ENCODE measurements at regions not wholly inside any gene's neighbourhood (a gene's known extent, or its start where the extent isn't known, plus 50 kb on each side); places are given as distances from the start of the nearest gene placed in this dataset.

DNA sequence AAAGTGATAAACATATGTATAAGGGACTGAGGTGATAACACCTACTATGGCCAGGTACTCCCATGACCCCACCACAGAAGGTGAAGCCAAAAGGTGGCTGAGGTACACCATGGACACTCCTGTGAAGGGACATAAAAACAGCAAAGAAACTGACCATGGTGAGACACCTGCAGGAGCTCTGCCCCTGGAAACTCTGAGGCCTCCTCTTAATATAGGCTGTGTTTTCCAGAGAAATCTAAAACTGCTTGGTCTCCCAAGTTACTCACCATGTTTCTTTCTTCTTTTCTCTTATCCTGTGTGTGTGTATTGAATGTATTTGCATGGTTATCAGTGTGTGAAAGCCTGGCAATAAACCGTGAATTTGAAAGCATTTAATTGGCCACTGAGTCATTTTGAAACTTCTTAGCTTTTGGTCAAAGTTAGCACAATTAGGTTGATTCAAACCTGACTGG is 739.3 kb upstream of the GCFC2 start:
- no peak for TF ChIP-seq POLR2A (IDR thresholded peaks at IDR 0.05)
- TF ChIP-seq, protein P1, sequence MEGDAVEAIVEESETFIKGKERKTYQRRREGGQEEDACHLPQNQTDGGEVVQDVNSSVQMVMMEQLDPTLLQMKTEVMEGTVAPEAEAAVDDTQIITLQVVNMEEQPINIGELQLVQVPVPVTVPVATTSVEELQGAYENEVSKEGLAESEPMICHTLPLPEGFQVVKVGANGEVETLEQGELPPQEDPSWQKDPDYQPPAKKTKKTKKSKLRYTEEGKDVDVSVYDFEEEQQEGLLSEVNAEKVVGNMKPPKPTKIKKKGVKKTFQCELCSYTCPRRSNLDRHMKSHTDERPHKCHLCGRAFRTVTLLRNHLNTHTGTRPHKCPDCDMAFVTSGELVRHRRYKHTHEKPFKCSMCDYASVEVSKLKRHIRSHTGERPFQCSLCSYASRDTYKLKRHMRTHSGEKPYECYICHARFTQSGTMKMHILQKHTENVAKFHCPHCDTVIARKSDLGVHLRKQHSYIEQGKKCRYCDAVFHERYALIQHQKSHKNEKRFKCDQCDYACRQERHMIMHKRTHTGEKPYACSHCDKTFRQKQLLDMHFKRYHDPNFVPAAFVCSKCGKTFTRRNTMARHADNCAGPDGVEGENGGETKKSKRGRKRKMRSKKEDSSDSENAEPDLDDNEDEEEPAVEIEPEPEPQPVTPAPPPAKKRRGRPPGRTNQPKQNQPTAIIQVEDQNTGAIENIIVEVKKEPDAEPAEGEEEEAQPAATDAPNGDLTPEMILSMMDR (IDR thresholded peaks at IDR 0.05): no peak
